Testis (tissue), 2 donors: ENCODE measurements at regions not wholly inside any gene's neighbourhood (a gene's known extent, or its start where the extent isn't known, plus 50 kb on each side); places are given as distances from the start of the nearest gene placed in this dataset.

Experiments used
- POLR2A ChIP-seq: fragments of 450-650 bp; IDR thresholded peaks from one replicate; pipeline ENCODE4 v1.6.1; 2017; ENCODE audit warnings: antibody characterized with exemption, mild to moderate bottlenecking, moderate library complexity
- TF ChIP-seq, protein P1 (sequence below), 3 experiments: fragments of 450-650 bp in 2 of 3; fragments of 200-600 bp in 1 of 3; sonication (generic) in 1 of 3; IDR thresholded peaks; one replicate each; pipeline ENCODE4 v1.5.1; 2016 to 2019; ENCODE audit warnings: antibody characterized with exemption in 3 of 3, mild to moderate bottlenecking in 2 of 3, moderate library complexity in 1 of 3

DNA sequence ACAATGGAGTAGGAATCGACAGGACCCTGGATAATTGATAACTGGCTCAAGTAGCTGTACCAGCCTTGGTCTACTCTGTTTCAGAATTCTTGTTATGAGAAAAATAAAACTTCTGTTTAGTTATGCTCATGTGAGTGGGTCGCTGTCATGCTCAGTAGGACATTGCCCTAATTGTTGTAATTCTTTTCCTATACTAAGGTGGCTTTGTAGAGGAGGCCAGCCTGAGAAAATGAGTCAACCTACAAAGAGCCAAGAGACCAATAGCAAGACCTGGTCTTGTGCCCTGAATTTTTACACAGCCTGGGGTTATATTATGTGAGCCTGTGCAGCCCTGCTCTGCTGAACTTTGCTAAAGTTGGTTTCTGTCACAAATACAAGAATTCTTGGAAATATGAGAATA lies 238.4 kb downstream of the MEIS1 start:
- TF ChIP-seq, protein P1, sequence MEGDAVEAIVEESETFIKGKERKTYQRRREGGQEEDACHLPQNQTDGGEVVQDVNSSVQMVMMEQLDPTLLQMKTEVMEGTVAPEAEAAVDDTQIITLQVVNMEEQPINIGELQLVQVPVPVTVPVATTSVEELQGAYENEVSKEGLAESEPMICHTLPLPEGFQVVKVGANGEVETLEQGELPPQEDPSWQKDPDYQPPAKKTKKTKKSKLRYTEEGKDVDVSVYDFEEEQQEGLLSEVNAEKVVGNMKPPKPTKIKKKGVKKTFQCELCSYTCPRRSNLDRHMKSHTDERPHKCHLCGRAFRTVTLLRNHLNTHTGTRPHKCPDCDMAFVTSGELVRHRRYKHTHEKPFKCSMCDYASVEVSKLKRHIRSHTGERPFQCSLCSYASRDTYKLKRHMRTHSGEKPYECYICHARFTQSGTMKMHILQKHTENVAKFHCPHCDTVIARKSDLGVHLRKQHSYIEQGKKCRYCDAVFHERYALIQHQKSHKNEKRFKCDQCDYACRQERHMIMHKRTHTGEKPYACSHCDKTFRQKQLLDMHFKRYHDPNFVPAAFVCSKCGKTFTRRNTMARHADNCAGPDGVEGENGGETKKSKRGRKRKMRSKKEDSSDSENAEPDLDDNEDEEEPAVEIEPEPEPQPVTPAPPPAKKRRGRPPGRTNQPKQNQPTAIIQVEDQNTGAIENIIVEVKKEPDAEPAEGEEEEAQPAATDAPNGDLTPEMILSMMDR (IDR thresholded peaks at IDR 0.05): no peak
- TF ChIP-seq POLR2A: no peak
